ENCODE measurements at regions not wholly inside any gene's neighbourhood (a gene's known extent, or its start where the extent isn't known, plus 50 kb on each side); places are given as distances from the start of the nearest gene placed in this dataset.

DNA sequence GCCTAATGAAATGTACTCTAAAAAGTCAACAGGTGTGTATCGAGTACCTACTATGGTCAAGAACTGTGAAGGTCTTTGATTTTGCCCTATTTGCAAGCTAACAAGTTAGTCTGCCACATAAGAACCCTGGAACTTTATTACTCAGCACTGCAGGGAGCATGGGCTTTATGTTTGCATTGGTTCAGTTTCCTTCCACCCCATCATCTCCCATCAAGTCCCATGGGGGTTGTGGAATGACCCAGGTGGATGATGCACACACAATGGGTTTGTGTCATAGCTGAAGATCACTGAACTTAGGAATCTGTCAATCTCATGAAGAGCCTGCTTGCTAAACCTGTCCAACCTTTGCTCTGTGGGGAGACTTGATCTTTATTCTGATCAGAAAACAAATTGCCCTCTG, 265.5 kb downstream of the RPRM start:
- no peaks in the 10 kb centered on the region for H3K4me1 Mint-ChIP-seq

GRCh38 chr2:153197402-153198386, 280.9 kb downstream of the RPRM start:
- Mint-ChIP-seq H3K27ac (no peak overlapping the region), H3K9me3 (peaks cover 14 to 47% (median 23%) of the 10 kb centered on the region in 6 donors), H3K36me3 (peaks cover 0 to 4% (median 0%) of the 10 kb centered on the region in 3 donors), H3K4me1 (no peaks in the 10 kb centered on the region), H3K4me3 (no peak overlapping the region), H3K27me3 (ENCODE audit: low read depth in 3 of 3) (peaks cover 0 to 6% (median 0%) of the 10 kb centered on the region in 3 donors)
- no peak for DNase-seq

More for the DNA sequence above, 265.5 kb downstream of the RPRM start:
- Mint-ChIP-seq H3K27me3 (ENCODE audit: low read depth in 3 of 3) (peaks cover 0 to 3% (median 0%) of the 10 kb centered on the region in 3 donors), H3K36me3 (no peaks in the 10 kb centered on the region), H3K4me3 (no peak overlapping the region), H3K27ac (no peak overlapping the region), H3K9me3 (peaks cover 0 to 5% (median 1%) of the 10 kb centered on the region in 6 donors)
- DNase-seq = no peak

- Mint-ChIP-seq H3K9me3 (peaks cover 13 to 52% (median 24%) of the 10 kb centered on the region in 6 donors), H3K4me1 (no peaks in the 10 kb centered on the region), H3K4me3 (no peak overlapping the region), H3K36me3 (peaks cover 0 to 4% (median 0%) of the 10 kb centered on the region in 3 donors), H3K27ac (no peak overlapping the region), H3K27me3 (ENCODE audit: low read depth in 3 of 3) (peaks cover 0 to 6% (median 0%) of the 10 kb centered on the region in 3 donors)
- no peak for DNase-seq
Observed at GRCh38 chr2:153196378-153197058, 282.0 kb downstream of the RPRM start.

GRCh38 chr2:153195342-153195741, 283.2 kb downstream of the RPRM start:
- peaks cover 0 to 6% (median 0%) of the 10 kb centered on the region in 3 donors for H3K27me3 Mint-ChIP-seq (ENCODE audit: low read depth in 3 of 3)
- no peaks in the 10 kb centered on the region for H3K4me1 Mint-ChIP-seq
- H3K4me3 Mint-ChIP-seq = no peak overlapping the region
- H3K9me3 Mint-ChIP-seq = peaks cover 14 to 51% (median 24%) of the 10 kb centered on the region in 6 donors
- no peak overlapping the region for H3K27ac Mint-ChIP-seq
- no peak for DNase-seq
- H3K36me3 Mint-ChIP-seq = peaks cover 0 to 4% (median 0%) of the 10 kb centered on the region in 3 donors

GRCh38 chr2:153189091-153189888, 289.3 kb downstream of the RPRM start:
- no peak for DNase-seq
- Mint-ChIP-seq H3K27me3 (ENCODE audit: low read depth in 3 of 3) (peaks cover 0 to 2% (median 1%) of the 10 kb centered on the region in 3 donors), H3K9me3 (peaks cover 10 to 38% (median 21%) of the 10 kb centered on the region in 6 donors), H3K4me1 (no peaks in the 10 kb centered on the region), H3K4me3 (no peak overlapping the region), H3K36me3 (peaks cover 0 to 4% (median 0%) of the 10 kb centered on the region in 3 donors), H3K27ac (no peak overlapping the region)

DNA sequence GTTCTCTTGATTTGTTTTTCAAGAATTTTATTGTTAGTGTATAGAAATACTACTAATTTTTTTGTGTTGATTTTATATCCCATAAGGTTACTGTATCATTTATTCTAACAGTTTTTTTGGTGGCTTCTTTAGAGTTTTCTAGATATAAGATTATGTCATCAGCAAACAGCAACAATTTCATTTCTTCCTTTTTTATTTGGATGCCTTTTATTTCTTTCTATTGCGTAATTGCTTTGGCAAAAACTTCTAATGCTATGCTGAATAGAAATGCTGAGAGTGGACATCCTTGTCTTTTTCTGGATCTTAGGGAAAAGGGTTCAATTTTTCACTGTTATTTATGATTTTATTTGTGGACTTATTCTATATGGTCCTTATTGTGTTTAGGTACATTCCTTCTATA, 298.8 kb downstream of the RPRM start:
- H3K27me3 Mint-ChIP-seq (ENCODE audit: low read depth in 3 of 3) = no peaks in the 10 kb centered on the region
- no peak overlapping the region for H3K27ac Mint-ChIP-seq
- peaks cover 0 to under 1% (median 0%) of the 10 kb centered on the region in 3 donors for H3K36me3 Mint-ChIP-seq
- no peak for DNase-seq
- H3K9me3 Mint-ChIP-seq = peaks cover 0 to 12% (median 3%) of the 10 kb centered on the region in 6 donors
- no peaks in the 10 kb centered on the region for H3K4me1 Mint-ChIP-seq
- no peak overlapping the region for H3K4me3 Mint-ChIP-seq

DNA sequence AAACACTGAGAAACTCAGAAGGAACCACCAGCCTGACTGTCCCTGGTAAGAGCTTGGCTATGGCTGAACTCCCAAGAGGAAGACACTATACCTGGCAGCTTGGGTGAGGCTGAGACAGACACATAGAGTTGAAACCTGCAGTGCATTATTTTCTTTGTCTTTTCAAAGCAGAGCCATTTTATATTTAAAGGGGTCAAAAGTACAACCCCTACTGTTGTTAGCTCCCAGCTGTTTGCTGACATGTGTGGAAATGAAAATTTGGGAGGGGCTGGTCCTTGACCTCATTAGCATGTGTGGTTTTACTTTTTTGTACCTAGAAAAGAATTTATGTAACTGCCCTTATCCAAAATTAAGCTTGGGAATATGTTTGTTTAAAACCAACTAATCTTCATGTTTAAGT, 309.0 kb downstream of the RPRM start:
- H3K27ac Mint-ChIP-seq = no peak overlapping the region
- no peaks in the 10 kb centered on the region for H3K36me3 Mint-ChIP-seq
- DNase-seq = no peak
- no peaks in the 10 kb centered on the region for H3K27me3 Mint-ChIP-seq (ENCODE audit: low read depth in 3 of 3)
- no peak overlapping the region for H3K4me3 Mint-ChIP-seq
- H3K9me3 Mint-ChIP-seq = peaks cover 0 to 6% (median 0%) of the 10 kb centered on the region in 6 donors
- H3K4me1 Mint-ChIP-seq = no peaks in the 10 kb centered on the region

- Mint-ChIP-seq H3K9me3 (peaks cover 0 to 10% (median 0%) of the 10 kb centered on the region in 6 donors), H3K36me3 (no peaks in the 10 kb centered on the region), H3K4me1 (no peaks in the 10 kb centered on the region), H3K27me3 (ENCODE audit: low read depth in 3 of 3) (peaks cover 0 to 1% (median 0%) of the 10 kb centered on the region in 3 donors), H3K4me3 (no peak overlapping the region), H3K27ac (no peak overlapping the region)
- DNase-seq = no peak
Observed at GRCh38 chr2:153165021-153165420, 313.5 kb downstream of the RPRM start.

DNA sequence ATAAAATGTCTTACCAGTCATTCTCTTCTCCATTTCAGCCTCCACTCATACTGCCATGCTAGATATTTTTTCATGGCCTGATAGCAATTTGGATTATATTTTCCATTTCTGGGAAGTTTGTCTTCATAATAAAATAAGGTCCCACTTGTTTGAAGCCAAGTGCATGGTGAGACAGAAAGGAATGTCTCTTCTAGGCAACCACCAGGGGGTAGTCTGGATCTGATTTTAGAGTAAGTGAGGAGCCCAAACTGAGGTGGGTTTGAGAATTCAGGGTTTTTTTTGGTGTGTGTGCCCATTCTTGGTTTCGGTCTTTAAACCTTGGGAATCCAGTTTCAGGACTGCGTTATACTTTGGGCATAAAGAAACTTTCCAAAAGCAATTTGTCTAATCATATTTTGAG, 315.5 kb downstream of the RPRM start:
- Mint-ChIP-seq H3K4me1 (no peaks in the 10 kb centered on the region), H3K36me3 (no peaks in the 10 kb centered on the region), H3K27me3 (ENCODE audit: low read depth in 3 of 3) (peaks cover 0 to 1% (median 0%) of the 10 kb centered on the region in 3 donors), H3K9me3 (peaks cover 0 to 10% (median 0%) of the 10 kb centered on the region in 6 donors), H3K4me3 (no peak overlapping the region), H3K27ac (no peak overlapping the region)
- DNase-seq = no peak

- no peak overlapping the region for H3K4me3 Mint-ChIP-seq
- no peaks in the 10 kb centered on the region for H3K36me3 Mint-ChIP-seq
- DNase-seq = no peak
- peaks cover 0 to 13% (median 9%) of the 10 kb centered on the region in 6 donors for H3K9me3 Mint-ChIP-seq
- H3K27me3 Mint-ChIP-seq (ENCODE audit: low read depth in 3 of 3) = peaks cover 0 to 7% (median 1%) of the 10 kb centered on the region in 3 donors
- no peak overlapping the region for H3K27ac Mint-ChIP-seq
- no peaks in the 10 kb centered on the region for H3K4me1 Mint-ChIP-seq
Observed at GRCh38 chr2:153156743-153157142, 321.8 kb downstream of the RPRM start.

GRCh38 chr2:153152036-153152435, 326.5 kb downstream of the RPRM start:
- no peak for DNase-seq
- Mint-ChIP-seq H3K36me3 (no peaks in the 10 kb centered on the region), H3K9me3 (peaks cover 0 to 13% (median 7%) of the 10 kb centered on the region in 6 donors), H3K4me1 (no peaks in the 10 kb centered on the region), H3K4me3 (no peak overlapping the region), H3K27ac (no peak overlapping the region), H3K27me3 (ENCODE audit: low read depth in 3 of 3) (peaks cover 0 to 7% (median 0%) of the 10 kb centered on the region in 3 donors)

DNA sequence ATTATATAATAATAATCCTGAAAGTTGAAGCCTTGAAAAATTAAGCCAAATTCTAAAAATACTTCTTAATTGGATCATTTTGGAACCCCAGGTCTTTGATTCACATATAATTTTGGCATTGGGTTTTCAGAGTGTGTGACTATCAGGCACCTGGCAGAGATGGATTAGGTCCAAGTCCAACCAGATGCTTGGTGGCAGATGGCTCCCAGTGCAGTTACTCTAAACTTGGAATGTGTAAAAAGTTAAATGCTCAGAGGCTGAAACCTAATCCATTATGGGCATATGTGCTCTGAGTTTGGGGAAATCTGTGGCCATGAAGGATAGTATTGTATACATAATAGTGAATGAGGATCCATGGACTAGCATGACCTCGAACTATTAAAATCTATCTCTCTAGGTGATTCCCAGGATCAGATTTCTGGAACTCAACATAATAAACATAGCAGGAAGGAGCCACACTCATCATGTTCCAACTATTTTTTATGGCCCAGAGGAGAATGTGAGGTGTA, 333.0 kb downstream of the RPRM start:
- Mint-ChIP-seq H3K36me3 (no peaks in the 10 kb centered on the region), H3K27me3 (ENCODE audit: low read depth in 3 of 3) (no peaks in the 10 kb centered on the region), H3K27ac (no peak overlapping the region), H3K4me3 (no peak overlapping the region), H3K9me3 (peaks cover 2 to 14% (median 6%) of the 10 kb centered on the region in 6 donors), H3K4me1 (no peaks in the 10 kb centered on the region)
- no peak for DNase-seq

DNA sequence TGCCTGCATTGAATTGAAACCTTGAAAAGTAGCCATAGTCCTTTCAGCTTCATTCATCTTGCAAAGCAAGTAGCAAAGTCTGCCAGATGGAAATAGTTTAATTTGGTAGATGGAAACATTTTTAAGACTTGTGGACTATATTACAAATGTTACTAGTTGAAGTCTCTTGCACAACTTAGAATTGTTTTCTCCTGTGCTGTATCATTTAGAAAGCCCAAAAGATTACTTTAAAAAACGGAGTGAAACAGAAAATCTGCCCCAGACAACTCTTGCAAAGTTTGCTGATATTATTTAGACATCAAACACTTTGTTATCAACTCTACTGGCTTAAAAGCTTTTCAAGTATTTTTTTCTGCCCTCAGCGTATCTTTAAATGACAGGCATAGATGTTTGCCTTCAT, 335.0 kb downstream of the RPRM start:
- Mint-ChIP-seq H3K27me3 (ENCODE audit: low read depth in 3 of 3) (peaks cover 0 to 4% (median 0%) of the 10 kb centered on the region in 3 donors), H3K4me3 (no peak overlapping the region), H3K36me3 (peaks cover 0 to 4% (median 0%) of the 10 kb centered on the region in 3 donors), H3K4me1 (no peaks in the 10 kb centered on the region), H3K27ac (no peak overlapping the region), H3K9me3 (peaks cover 2 to 14% (median 8%) of the 10 kb centered on the region in 6 donors)
- no peak for DNase-seq
